Glutamatergic neuron (in vitro differentiated cells): ENCODE measurements at regions not wholly inside any gene's neighbourhood (a gene's known extent, or its start where the extent isn't known, plus 50 kb on each side); places are given as distances from the start of the nearest gene placed in this dataset.
"Not testable (repeated sequence)": the region's sequence is repeated elsewhere in the genome, so short reads cannot be mapped to it uniquely, and the experiment has no call there.

ENCODE experiments used
- DNase-seq: peaks from one replicate; pipeline ENCODE4 v3.0.0; 2022
- H3K27ac Mint-ChIP-seq: one replicate; pipeline ENCODE4 v1.8.0; 2020; ENCODE audit warnings: mild to moderate bottlenecking, mixed read lengths, inconsistent platforms; ENCODE audit not compliant: unreplicated experiment
- H3K27me3 Mint-ChIP-seq: one replicate; pipeline ENCODE4 v1.8.0; 2020; ENCODE audit warnings: mild to moderate bottlenecking, moderate library complexity, mixed read lengths, inconsistent platforms; ENCODE audit not compliant: unreplicated experiment
- H3K36me3 Mint-ChIP-seq: one replicate; pipeline ENCODE4 v1.8.0; 2020; ENCODE audit warnings: mild to moderate bottlenecking, mixed read lengths, inconsistent platforms; ENCODE audit not compliant: unreplicated experiment
- H3K4me1 Mint-ChIP-seq: one replicate; pipeline ENCODE4 v1.8.0; 2020; ENCODE audit warnings: mild to moderate bottlenecking, low read depth, mixed read lengths, inconsistent platforms; ENCODE audit not compliant: unreplicated experiment
- H3K4me3 Mint-ChIP-seq: one replicate; pipeline ENCODE4 v1.8.0; 2020; ENCODE audit warnings: mild to moderate bottlenecking, mixed read lengths, inconsistent platforms; ENCODE audit not compliant: unreplicated experiment
- H3K9me3 Mint-ChIP-seq: one replicate; pipeline ENCODE4 v1.8.0; 2020; ENCODE audit warnings: mild to moderate bottlenecking, moderate library complexity, mixed read lengths, inconsistent platforms; ENCODE audit not compliant: unreplicated experiment

- DNase-seq, H3K36me3 Mint-ChIP-seq, H3K27ac Mint-ChIP-seq, H3K4me1 Mint-ChIP-seq, H3K27me3 Mint-ChIP-seq, H3K4me3 Mint-ChIP-seq, H3K9me3 Mint-ChIP-seq: not testable (repeated sequence)
These were observed 1450.7 kb upstream of the TPTE start for GRCh38 chr21:9070703-9071102.

GRCh38 chr21:9073010-9073409 is 1448.4 kb upstream of the TPTE start:
- H3K4me3 Mint-ChIP-seq, H3K27ac Mint-ChIP-seq: not testable (repeated sequence)

GRCh38 chr21:9074772-9075171 is 1446.6 kb upstream of the TPTE start:
- not testable (repeated sequence) for H3K27me3 Mint-ChIP-seq, H3K9me3 Mint-ChIP-seq, DNase-seq, H3K4me3 Mint-ChIP-seq, H3K36me3 Mint-ChIP-seq, H3K4me1 Mint-ChIP-seq, H3K27ac Mint-ChIP-seq

More at GRCh38 chr21:9073010-9073409, 1448.4 kb upstream of the TPTE start:
- not testable (repeated sequence) for H3K4me1 Mint-ChIP-seq, H3K27me3 Mint-ChIP-seq, H3K36me3 Mint-ChIP-seq, H3K9me3 Mint-ChIP-seq, DNase-seq

- not testable (repeated sequence) for H3K27me3 Mint-ChIP-seq, H3K27ac Mint-ChIP-seq, H3K4me1 Mint-ChIP-seq, H3K9me3 Mint-ChIP-seq, H3K4me3 Mint-ChIP-seq, H3K36me3 Mint-ChIP-seq, DNase-seq
These were observed 1438.1 kb upstream of the TPTE start for GRCh38 chr21:9083091-9083826.

DNA sequence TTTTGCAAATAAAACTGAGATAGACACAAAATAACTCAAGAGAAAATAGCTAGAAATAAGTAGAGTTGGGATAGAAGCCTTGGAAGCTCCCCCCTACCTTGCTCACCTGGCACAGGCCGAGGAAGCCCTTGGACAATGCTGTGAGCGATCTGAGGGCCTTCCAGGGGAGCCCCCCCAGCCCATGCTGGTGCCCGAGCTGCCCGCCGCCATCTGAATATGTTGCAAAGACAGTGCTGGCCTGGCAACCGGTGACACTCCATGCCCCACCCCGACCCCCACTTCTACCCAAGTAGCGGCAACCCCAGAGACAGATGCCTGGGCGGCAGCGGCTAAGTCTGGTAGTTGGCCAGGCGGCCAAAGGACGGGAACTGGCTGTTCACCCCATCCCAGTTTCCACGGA is 1435.1 kb upstream of the TPTE start:
- H3K27ac Mint-ChIP-seq, H3K4me1 Mint-ChIP-seq, H3K9me3 Mint-ChIP-seq, H3K27me3 Mint-ChIP-seq, H3K36me3 Mint-ChIP-seq, H3K4me3 Mint-ChIP-seq, DNase-seq: not testable (repeated sequence)

- H3K4me3 Mint-ChIP-seq, H3K27me3 Mint-ChIP-seq, H3K27ac Mint-ChIP-seq, DNase-seq, H3K36me3 Mint-ChIP-seq, H3K4me1 Mint-ChIP-seq, H3K9me3 Mint-ChIP-seq: not testable (repeated sequence)
These were observed 1433.6 kb upstream of the TPTE start for GRCh38 chr21:9087816-9088215.

GRCh38 chr21:9129741-9130140 is 1391.6 kb upstream of the TPTE start:
- not testable (repeated sequence) for H3K4me3 Mint-ChIP-seq, H3K27me3 Mint-ChIP-seq, H3K36me3 Mint-ChIP-seq, H3K4me1 Mint-ChIP-seq, DNase-seq, H3K27ac Mint-ChIP-seq, H3K9me3 Mint-ChIP-seq

GRCh38 chr21:9130817-9131216 is 1390.6 kb upstream of the TPTE start:
- DNase-seq, H3K36me3 Mint-ChIP-seq, H3K9me3 Mint-ChIP-seq, H3K27me3 Mint-ChIP-seq, H3K27ac Mint-ChIP-seq, H3K4me1 Mint-ChIP-seq, H3K4me3 Mint-ChIP-seq: not testable (repeated sequence)
